OCI-LY3 (cell line): ENCODE measurements at regions not wholly inside any gene's neighbourhood (a gene's known extent, or its start where the extent isn't known, plus 50 kb on each side); places are given as distances from the start of the nearest gene placed in this dataset.

ENCODE experiments used
- H2AFZ ChIP-seq: fragments of 200-600, 300-600 bp; shearing (Covaris generic); 2 replicates; pipeline ENCODE4 v1.6.0; 2014; ENCODE audit warnings: antibody characterized with exemption, low read depth, low read length
- H3K27ac ChIP-seq: fragments of 200-600, 300-600 bp; sonication (generic); 2 replicates; pipeline ENCODE4 v1.5.1; 2014; ENCODE audit warnings: mild to moderate bottlenecking, low read length, moderate library complexity, mixed read lengths
- H3K27me3 ChIP-seq: fragments of 200-600, 300-600 bp; sonication (generic); 2 replicates; pipeline ENCODE4 v1.6.1; 2014; ENCODE audit warnings: low read depth, low read length, mixed read lengths
- H3K36me3 ChIP-seq: fragments of 200-600, 300-600 bp; sonication (generic); replicated peaks from 2 replicates; pipeline ENCODE3; 2014; ENCODE audit warnings: low read depth, low read length, mixed read lengths
- H3K4me1 ChIP-seq: fragments of 300-600, 200-600 bp; sonication (generic); 2 replicates; pipeline ENCODE4 v1.6.1; 2014; ENCODE audit warnings: low read length, mixed read lengths
- H3K4me2 ChIP-seq: fragments of 200-600, 300-600 bp; sonication (generic); 2 replicates; pipeline ENCODE4 v1.6.1; 2014; ENCODE audit warnings: low read length, mixed read lengths
- H3K4me3 ChIP-seq: fragments of 300-600, 200-600 bp; sonication (generic); 2 replicates; pipeline ENCODE4 v1.5.1; 2014; ENCODE audit warnings: antibody characterized with exemption, mild to moderate bottlenecking, low read length, moderate library complexity
- H3K79me2 ChIP-seq: fragments of 300-600, 200-600 bp; shearing (Covaris generic); 2 replicates; pipeline ENCODE4 v1.6.1; 2014; ENCODE audit warnings: mild to moderate bottlenecking, low read length, mixed read lengths
- H3K9ac ChIP-seq: fragments of 300-600, 200-600 bp; shearing (Covaris generic); 2 replicates; pipeline ENCODE4 v1.6.0; 2014; ENCODE audit warnings: mild to moderate bottlenecking, low read length, moderate library complexity
- H3K9me3 ChIP-seq: fragments of 200-600, 300-600 bp; shearing (Covaris generic); 2 replicates; pipeline ENCODE4 v1.6.1; 2014; ENCODE audit warnings: low read length, mixed read lengths; ENCODE audit not compliant: insufficient read depth
- H4K20me1 ChIP-seq: fragments of 200-600, 300-600 bp; sonication (generic); 2 replicates; pipeline ENCODE4 v1.6.1; 2016; ENCODE audit warnings: low read length, mixed read lengths; ENCODE audit not compliant: insufficient read depth
- EZH2phosphoT487 ChIP-seq: fragments of 200-600 bp; shearing (Covaris generic); IDR thresholded peaks from 2 replicates; pipeline ENCODE4 v1.6.1; 2018; ENCODE audit warnings: antibody characterized with exemption, mixed run types, low read depth
- TF ChIP-seq, protein P1 (sequence below): fragments of 200-600, 300-600 bp; sonication (generic); IDR thresholded peaks from 2 replicates; pipeline ENCODE4 v1.5.1; 2014; ENCODE audit warnings: antibody characterized with exemption, low read length, low read depth

DNA sequence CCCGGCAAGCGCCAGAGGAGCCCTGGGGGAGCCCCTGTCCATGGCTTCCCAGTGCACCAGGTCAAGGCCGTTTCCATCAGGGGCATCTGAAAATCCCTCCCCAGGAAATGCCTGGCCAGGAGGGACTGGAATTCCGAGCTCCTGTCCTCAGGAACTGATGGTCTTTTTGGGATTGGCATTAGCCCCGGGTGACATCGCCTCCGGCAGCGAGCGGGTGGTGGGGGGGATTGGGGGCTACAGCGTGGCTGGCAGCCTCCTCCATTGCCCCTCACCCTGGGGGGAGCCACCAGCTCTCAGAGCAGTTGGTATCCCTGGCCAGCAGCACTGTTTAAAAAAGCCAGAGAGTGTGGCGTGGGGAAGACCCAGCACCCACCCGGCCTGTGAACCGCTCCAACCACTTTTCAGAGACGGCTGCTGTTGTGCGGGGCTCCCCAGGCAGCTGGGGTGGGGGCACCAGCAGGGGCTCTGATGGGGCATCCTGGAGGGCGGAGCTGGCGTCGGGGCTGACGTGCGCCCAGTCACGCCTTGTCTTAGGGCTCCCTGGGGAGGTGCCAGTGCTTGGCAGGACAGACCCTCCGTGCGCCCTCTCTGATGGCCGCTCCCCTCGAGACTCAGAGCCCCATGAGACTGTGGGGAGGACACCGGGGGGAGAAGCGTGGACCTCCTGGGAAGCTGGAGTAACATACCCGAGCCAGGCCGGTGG is 62.9 kb upstream of the TTC34 start:
- no peak overlapping the region for H3K4me2 ChIP-seq
- no peak overlapping the region for H2AFZ ChIP-seq
- no peaks in the 10 kb centered on the region for H3K9me3 ChIP-seq
- H3K79me2 ChIP-seq, result no peaks in the 10 kb centered on the region
- H4K20me1 ChIP-seq, result no peaks in the 10 kb centered on the region
- no peak overlapping the region for H3K27ac ChIP-seq
- no peak overlapping the region for H3K9ac ChIP-seq
- no peaks in the 10 kb centered on the region for H3K36me3 ChIP-seq
- no peaks in the 10 kb centered on the region for H3K4me1 ChIP-seq
- TF ChIP-seq, protein P1, sequence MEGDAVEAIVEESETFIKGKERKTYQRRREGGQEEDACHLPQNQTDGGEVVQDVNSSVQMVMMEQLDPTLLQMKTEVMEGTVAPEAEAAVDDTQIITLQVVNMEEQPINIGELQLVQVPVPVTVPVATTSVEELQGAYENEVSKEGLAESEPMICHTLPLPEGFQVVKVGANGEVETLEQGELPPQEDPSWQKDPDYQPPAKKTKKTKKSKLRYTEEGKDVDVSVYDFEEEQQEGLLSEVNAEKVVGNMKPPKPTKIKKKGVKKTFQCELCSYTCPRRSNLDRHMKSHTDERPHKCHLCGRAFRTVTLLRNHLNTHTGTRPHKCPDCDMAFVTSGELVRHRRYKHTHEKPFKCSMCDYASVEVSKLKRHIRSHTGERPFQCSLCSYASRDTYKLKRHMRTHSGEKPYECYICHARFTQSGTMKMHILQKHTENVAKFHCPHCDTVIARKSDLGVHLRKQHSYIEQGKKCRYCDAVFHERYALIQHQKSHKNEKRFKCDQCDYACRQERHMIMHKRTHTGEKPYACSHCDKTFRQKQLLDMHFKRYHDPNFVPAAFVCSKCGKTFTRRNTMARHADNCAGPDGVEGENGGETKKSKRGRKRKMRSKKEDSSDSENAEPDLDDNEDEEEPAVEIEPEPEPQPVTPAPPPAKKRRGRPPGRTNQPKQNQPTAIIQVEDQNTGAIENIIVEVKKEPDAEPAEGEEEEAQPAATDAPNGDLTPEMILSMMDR, result no peak
- TF ChIP-seq EZH2phosphoT487, result no peak
- H3K4me3 ChIP-seq, result no peak overlapping the region
- H3K27me3 ChIP-seq, result no peaks in the 10 kb centered on the region

DNA sequence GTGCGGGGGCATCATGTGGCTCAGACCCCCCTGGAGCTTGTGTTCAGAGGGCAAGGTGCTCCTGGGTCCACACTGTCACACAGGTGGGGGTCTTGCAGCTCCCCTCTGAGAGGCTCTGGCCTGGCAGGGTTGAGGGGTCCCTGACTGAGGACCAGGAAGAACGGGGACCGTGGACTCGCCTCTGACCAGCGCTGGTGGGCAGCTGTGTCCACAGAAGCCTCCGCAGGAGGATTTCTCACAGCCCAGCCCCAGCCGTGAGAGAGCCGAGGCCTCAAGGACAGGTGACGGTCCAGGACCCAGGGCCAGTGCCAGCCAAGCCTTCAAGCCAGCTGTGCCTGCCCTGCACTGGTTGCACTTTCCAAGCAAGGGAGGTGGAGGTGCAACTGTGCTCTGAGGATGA is 63.5 kb upstream of the TTC34 start:
- Histone ChIP-seq H3K9me3 (no peaks in the 10 kb centered on the region), H3K4me3 (no peak overlapping the region), H3K9ac (no peak overlapping the region), H3K27me3 (no peaks in the 10 kb centered on the region), H3K4me1 (no peaks in the 10 kb centered on the region), H2AFZ (no peak overlapping the region), H3K36me3 (no peaks in the 10 kb centered on the region), H3K27ac (no peak overlapping the region), H4K20me1 (no peaks in the 10 kb centered on the region), H3K79me2 (no peaks in the 10 kb centered on the region), H3K4me2 (no peak overlapping the region)
- TF ChIP-seq, protein P1, result no peak

DNA sequence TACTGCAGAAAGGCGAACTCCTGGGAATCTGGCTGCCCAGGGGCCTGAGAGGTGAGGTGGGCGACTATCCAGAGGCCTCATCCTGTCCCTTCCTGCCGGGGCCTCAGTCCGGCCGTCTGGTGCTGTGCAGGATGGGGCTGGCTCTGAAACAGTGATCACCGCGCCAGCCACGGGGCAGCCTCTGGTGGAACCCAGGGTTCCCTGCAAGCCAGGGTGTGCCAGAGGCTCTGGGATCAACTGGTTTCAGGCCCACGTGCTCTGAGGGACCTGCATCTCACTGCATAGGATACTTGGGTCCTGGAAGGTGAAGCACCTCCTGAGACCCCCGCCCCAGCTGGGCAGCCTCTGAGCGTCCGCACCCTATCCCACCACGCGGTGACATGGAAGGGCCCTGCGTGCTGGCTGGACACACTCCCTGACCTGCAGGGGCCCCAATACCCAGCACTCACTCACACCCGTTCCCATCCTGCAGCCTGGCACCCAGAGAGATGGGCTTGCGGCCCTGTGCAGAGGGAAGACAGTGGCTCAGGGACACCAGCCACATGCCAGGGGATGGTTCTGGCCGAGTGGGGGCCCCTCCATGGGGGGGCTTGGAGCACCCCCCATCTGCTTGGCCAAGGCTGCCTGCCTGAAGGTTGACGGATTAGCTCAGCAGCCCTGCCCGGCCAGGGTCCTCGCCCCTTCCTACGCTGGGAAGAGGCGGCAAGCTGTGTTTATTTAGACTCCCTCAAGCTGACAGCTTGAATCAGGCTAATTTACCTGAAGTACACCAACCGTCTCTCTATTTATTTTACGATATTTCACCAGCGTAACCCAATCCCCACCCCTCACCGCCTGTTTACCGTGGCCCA is 64.3 kb upstream of the TTC34 start:
- Histone ChIP-seq H4K20me1 (no peaks in the 10 kb centered on the region), H3K79me2 (no peaks in the 10 kb centered on the region), H3K9ac (no peak overlapping the region), H3K9me3 (no peaks in the 10 kb centered on the region), H3K27ac (no peak overlapping the region), H3K4me2 (no peak overlapping the region), H3K27me3 (no peaks in the 10 kb centered on the region), H3K4me1 (no peaks in the 10 kb centered on the region), H3K36me3 (no peaks in the 10 kb centered on the region), H3K4me3 (no peak overlapping the region), H2AFZ (no peak overlapping the region)
- no peak for TF ChIP-seq EZH2phosphoT487
- TF ChIP-seq, protein P1, result no peak

DNA sequence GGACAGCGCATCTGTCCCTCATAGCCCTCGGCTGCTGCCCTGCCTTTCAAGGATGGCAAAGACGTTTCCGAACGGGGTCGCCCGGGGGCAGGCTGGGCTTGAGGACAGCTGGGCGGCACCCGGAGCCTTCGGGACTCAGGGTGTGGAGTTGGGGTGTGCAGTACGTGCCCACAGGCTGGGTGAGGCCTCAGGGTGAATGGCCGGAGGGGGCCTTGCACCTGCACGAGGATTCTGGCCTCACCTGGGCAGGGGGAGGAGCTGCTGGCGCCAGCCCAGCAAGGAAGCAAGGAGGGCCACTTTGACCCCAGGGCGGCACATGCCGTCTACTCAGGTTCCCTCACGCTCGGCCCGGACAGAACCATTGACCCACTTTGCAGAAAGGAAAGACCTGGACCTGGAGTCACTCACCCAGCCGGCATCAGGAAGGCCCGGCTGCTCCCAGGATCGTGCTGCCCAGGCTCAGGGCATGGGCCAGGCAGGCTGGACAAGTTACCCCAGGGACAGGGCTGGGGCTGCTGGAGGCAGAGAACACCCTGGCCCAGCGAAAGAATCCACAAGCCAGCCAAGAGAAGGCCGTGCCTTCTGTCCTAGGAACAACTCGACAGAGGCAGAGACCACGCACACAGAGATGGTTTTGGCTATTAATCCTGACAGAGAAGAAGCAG is 65.1 kb upstream of the TTC34 start:
- no peaks in the 10 kb centered on the region for H3K27me3 ChIP-seq
- no peaks in the 10 kb centered on the region for H3K36me3 ChIP-seq
- no peaks in the 10 kb centered on the region for H4K20me1 ChIP-seq
- no peaks in the 10 kb centered on the region for H3K4me1 ChIP-seq
- no peak overlapping the region for H2AFZ ChIP-seq
- no peak for TF ChIP-seq EZH2phosphoT487
- TF ChIP-seq, protein P1, result no peak
- 0 out of 2 replicates have a peak, but pooled peaks cover 2% of the 10 kb centered on the region for H3K9me3 ChIP-seq
- no peaks in the 10 kb centered on the region for H3K79me2 ChIP-seq
- no peak overlapping the region for H3K9ac ChIP-seq
- no peak overlapping the region for H3K27ac ChIP-seq
- no peak overlapping the region for H3K4me3 ChIP-seq
- H3K4me2 ChIP-seq, result no peak overlapping the region
